ENCODE measurements at regions not wholly inside any gene's neighbourhood (a gene's known extent, or its start where the extent isn't known, plus 50 kb on each side); places are given as distances from the start of the nearest gene placed in this dataset.

DNA sequence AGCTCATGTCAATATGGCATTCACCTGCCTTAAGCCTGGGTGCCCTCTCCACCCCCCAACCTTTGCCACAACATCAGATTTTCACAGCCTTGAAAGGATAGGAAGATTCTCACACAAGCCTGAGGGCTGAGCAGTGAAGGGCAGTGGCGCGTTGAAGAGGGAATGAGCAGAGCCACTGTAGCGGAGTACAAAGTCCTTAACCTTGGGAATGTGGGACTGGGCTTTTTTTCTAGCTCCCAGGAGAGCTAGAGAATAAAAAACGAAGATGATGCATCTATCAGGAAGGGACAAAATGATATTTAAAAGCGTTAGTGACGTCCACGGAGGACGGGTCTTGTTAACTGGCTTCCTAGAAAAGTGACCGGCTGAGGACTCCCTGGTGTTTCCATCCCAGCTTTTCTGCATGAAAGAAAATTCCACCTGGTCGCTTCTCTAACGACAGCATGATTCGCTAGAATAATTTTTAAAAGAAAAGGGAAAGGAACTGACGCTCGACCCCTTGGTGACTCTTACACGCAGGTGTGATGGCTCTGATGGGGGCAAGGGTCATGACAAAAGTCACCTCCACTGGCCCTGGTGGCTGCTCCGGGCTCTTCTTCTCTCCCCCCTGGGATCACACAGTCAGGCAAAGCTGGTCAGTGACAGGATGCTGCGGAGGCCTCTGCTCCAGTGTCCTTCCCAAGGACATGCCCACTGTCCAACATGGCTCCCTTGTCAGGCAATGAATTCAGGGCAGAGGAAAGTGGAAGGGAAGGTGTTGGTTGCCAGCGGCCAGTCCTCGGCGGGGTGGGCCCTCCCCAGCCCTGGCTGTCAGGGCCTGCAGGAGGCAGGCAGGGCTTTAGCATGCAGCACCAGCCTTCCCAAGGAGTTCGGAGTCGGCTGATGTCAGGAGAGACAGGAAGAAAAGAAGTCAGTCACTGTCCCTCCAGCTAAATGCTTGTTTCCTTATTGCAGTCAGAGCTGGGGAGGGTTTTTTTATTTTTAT, 58.4 kb upstream of the IRX3 start:
- ChIA-PET CTCF (no interaction called here), POLR2A (interaction anchor here (0.5 kb wide), 1 partner anchor 18 kb away, joined by 3 read pairs; no protein-coding TSS in a partner anchor)
- Histone ChIP-seq H3K9me3 (ENCODE audit: control insufficient read depth, insufficient read depth, low read depth, low read length) (no peaks in the 10 kb centered on the region), H3K4me3 (ENCODE audit: low read depth, low read length) (no peak overlapping the region), H3K27ac (ENCODE audit: extremely low read depth, low read depth, low read length) (no peak overlapping the region), H3K36me3 (ENCODE audit: control insufficient read depth in 2 of 2, insufficient read depth in 1 of 2, low read length in 2 of 2) (no peaks in the 10 kb centered on the region), H3K4me1 (ENCODE audit: control insufficient read depth, insufficient read depth, low read length) (no peaks in the 10 kb centered on the region)
- TF ChIP-seq ZNF571 (tag by site-specific recombination; IDR thresholded peaks at IDR 0.05) (no peak), ZNF544 (tag by site-specific recombination; IDR thresholded peaks at IDR 0.05) (no peak), ZNF394 (tag by site-specific recombination; IDR thresholded peaks at IDR 0.05; ENCODE audit: borderline replicate concordance) (no peak), ZBTB21 (tag by site-specific recombination; IDR thresholded peaks at IDR 0.05) (no peak), ZNF830 (tag by site-specific recombination; IDR thresholded peaks at IDR 0.05; ENCODE audit: low read depth) (no peak), ZNF19 (tag by site-specific recombination; IDR thresholded peaks at IDR 0.05; ENCODE audit: low read depth) (no peak), ZFP41 (tag by site-specific recombination; IDR thresholded peaks at IDR 0.05; ENCODE audit: borderline replicate concordance) (no peak), ZNF792 (tag by site-specific recombination; IDR thresholded peaks at IDR 0.05) (no peak), SCRT1 (tag by site-specific recombination; IDR thresholded peaks at IDR 0.05; ENCODE audit: borderline replicate concordance) (no peak), ZFP3 (tag by site-specific recombination; IDR thresholded peaks at IDR 0.05; ENCODE audit: low read depth) (no peak), SALL2 (tag by site-specific recombination; IDR thresholded peaks at IDR 0.05; ENCODE audit: borderline replicate concordance) (no peak), ZNF530 (tag by site-specific recombination; IDR thresholded peaks at IDR 0.05; ENCODE audit: low read depth) (no peak), ZNF626 (tag by site-specific recombination; IDR thresholded peaks at IDR 0.05) (no peak)
- TF ChIP-seq, protein P1, sequence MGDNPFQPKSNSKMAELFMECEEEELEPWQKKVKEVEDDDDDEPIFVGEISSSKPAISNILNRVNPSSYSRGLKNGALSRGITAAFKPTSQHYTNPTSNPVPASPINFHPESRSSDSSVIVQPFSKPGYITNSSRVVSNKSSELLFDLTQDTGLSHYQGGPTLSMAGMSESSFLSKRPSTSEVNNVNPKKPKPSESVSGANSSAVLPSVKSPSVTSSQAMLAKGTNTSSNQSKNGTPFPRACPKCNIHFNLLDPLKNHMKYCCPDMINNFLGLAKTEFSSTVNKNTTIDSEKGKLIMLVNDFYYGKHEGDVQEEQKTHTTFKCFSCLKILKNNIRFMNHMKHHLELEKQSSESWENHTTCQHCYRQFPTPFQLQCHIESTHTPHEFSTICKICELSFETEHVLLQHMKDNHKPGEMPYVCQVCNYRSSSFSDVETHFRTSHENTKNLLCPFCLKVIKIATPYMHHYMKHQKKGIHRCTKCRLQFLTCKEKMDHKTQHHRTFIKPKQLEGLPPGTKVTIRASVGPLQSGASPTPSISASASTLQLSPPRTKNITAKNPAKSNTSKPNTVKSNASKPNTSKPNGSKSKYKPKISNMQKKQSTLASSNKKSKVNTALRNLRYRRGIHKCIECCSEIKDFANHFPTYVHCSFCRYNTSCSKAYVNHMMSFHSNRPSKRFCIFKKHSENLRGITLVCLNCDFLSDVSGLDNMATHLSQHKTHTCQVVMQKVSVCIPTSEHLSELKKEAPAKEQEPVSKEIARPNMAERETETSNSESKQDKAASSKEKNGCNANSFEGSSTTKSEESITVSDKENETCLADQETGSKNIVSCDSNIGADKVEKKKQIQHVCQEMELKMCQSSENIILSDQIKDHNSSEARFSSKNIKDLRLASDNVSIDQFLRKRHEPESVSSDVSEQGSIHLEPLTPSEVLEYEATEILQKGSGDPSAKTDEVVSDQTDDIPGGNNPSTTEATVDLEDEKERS (tag by site-specific recombination; IDR thresholded peaks at IDR 0.05), result no peak
- TF ChIP-seq, protein P2, sequence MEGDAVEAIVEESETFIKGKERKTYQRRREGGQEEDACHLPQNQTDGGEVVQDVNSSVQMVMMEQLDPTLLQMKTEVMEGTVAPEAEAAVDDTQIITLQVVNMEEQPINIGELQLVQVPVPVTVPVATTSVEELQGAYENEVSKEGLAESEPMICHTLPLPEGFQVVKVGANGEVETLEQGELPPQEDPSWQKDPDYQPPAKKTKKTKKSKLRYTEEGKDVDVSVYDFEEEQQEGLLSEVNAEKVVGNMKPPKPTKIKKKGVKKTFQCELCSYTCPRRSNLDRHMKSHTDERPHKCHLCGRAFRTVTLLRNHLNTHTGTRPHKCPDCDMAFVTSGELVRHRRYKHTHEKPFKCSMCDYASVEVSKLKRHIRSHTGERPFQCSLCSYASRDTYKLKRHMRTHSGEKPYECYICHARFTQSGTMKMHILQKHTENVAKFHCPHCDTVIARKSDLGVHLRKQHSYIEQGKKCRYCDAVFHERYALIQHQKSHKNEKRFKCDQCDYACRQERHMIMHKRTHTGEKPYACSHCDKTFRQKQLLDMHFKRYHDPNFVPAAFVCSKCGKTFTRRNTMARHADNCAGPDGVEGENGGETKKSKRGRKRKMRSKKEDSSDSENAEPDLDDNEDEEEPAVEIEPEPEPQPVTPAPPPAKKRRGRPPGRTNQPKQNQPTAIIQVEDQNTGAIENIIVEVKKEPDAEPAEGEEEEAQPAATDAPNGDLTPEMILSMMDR (tag by site-specific recombination; IDR thresholded peaks at IDR 0.05), result no peak
- TF ChIP-seq, protein P3, sequence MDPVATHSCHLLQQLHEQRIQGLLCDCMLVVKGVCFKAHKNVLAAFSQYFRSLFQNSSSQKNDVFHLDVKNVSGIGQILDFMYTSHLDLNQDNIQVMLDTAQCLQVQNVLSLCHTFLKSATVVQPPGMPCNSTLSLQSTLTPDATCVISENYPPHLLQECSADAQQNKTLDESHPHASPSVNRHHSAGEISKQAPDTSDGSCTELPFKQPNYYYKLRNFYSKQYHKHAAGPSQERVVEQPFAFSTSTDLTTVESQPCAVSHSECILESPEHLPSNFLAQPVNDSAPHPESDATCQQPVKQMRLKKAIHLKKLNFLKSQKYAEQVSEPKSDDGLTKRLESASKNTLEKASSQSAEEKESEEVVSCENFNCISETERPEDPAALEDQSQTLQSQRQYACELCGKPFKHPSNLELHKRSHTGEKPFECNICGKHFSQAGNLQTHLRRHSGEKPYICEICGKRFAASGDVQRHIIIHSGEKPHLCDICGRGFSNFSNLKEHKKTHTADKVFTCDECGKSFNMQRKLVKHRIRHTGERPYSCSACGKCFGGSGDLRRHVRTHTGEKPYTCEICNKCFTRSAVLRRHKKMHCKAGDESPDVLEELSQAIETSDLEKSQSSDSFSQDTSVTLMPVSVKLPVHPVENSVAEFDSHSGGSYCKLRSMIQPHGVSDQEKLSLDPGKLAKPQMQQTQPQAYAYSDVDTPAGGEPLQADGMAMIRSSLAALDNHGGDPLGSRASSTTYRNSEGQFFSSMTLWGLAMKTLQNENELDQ (tag by site-specific recombination; IDR thresholded peaks at IDR 0.05; ENCODE audit: low read depth), result no peak
- TF ChIP-seq, protein P4, sequence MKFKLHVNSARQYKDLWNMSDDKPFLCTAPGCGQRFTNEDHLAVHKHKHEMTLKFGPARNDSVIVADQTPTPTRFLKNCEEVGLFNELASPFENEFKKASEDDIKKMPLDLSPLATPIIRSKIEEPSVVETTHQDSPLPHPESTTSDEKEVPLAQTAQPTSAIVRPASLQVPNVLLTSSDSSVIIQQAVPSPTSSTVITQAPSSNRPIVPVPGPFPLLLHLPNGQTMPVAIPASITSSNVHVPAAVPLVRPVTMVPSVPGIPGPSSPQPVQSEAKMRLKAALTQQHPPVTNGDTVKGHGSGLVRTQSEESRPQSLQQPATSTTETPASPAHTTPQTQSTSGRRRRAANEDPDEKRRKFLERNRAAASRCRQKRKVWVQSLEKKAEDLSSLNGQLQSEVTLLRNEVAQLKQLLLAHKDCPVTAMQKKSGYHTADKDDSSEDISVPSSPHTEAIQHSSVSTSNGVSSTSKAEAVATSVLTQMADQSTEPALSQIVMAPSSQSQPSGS (tag by site-specific recombination; IDR thresholded peaks at IDR 0.05; ENCODE audit: low read depth), result no peak
- TF ChIP-seq, protein P5, sequence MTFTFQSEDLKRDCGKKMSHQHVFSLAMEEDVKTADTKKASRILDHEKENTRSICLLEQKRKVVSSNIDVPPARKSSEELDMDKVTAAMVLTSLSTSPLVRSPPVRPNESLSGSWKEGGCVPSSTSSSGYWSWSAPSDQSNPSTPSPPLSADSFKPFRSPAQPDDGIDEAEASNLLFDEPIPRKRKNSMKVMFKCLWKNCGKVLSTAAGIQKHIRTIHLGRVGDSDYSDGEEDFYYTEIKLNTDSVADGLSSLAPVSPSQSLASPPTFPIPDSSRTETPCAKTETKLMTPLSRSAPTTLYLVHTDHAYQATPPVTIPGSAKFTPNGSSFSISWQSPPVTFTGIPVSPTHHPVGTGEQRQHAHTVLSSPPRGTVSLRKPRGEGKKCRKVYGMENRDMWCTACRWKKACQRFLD (tag by site-specific recombination; IDR thresholded peaks at IDR 0.05), result no peak
